ENCODE measurements at regions not wholly inside any gene's neighbourhood (a gene's known extent, or its start where the extent isn't known, plus 50 kb on each side); places are given as distances from the start of the nearest gene placed in this dataset.

- TF ChIP-seq YY1 (IDR thresholded peaks at IDR 0.05; ENCODE audit: extremely low read depth, insufficient replicate concordance, low read depth, low read length), result no peak
These were observed 1144.0 kb upstream of the NUDT12 start (continued) for GRCh38 chr5:104706600-104706999.

GRCh38 chr5:104702212-104702611 is 1139.6 kb upstream of the NUDT12 start:
- POLR2A ChIA-PET, result no interaction called here
- Histone ChIP-seq H3K27ac (ENCODE audit: low read depth, low read length) (no peak overlapping the region), H3K4me1 (ENCODE audit: control insufficient read depth in 1 of 2, insufficient read depth in 2 of 2, low read length in 2 of 2) (no peaks in the 10 kb centered on the region), H2AFZ (ENCODE audit: low read depth, low read length, poor library complexity, severe bottlenecking) (no peak overlapping the region), H3K79me2 (ENCODE audit: insufficient read depth, low read length) (no peaks in the 10 kb centered on the region), H3K9ac (ENCODE audit: low read length) (no peak overlapping the region), H3K4me2 (ENCODE audit: low read length) (no peak overlapping the region), H4K20me1 (ENCODE audit: insufficient read depth) (no peaks in the 10 kb centered on the region), H3K9me2 (ENCODE audit: insufficient read depth) (no peaks in the 10 kb centered on the region), H3K9me3 (ENCODE audit: control insufficient read depth in 1 of 2, insufficient read depth in 1 of 2, low read depth in 1 of 2, low read length in 2 of 2) (peaks cover 0 to 5% of the 10 kb centered on the region in 2 experiments; a peak in 2 of 4 replicates), H3K4me3 (replicated peaks in 1 of 2; ENCODE audit: low read depth in 1 of 2, low read length in 2 of 2) (no peak overlapping the region), H3K27me3 (ENCODE audit: insufficient read depth, low read length) (no peaks in the 10 kb centered on the region), H3K36me3 (ENCODE audit: control insufficient read depth in 1 of 2, insufficient read depth in 2 of 2, low read length in 2 of 2) (no peaks in the 10 kb centered on the region)
- RAD21 ChIA-PET (ENCODE audit: low non-redundant PET in 1 of 2, low total read pairs in 2 of 2, uncharacterized antibody in 2 of 2, unreplicated experiment in 2 of 2), result no interaction called here
- intact Hi-C loops (cut with micrococcal nuclease), result no loop called here
- no TSS peak for BruUV-seq (replicated peaks)
- no peak for TF ChIP-seq ZBTB33 (IDR thresholded peaks at IDR 0.05; ENCODE audit: extremely low read depth, insufficient replicate concordance, low read length)
- no peak for TF ChIP-seq EGR1 (IDR thresholded peaks at IDR 0.05; ENCODE audit: low read depth)
- TF ChIP-seq ZFX (IDR thresholded peaks at IDR 0.05), result no peak
- TF ChIP-seq JUND (IDR thresholded peaks at IDR 0.05), result no peak
- no peak for TF ChIP-seq ATF3 (IDR thresholded peaks at IDR 0.05)
- TF ChIP-seq EZH2 (IDR thresholded peaks at IDR 0.05), result no peak
- TF ChIP-seq YY1 (IDR thresholded peaks at IDR 0.05; ENCODE audit: extremely low read depth, insufficient replicate concordance, low read depth, low read length), result no peak
- no peak for TF ChIP-seq CTCF (IDR thresholded peaks at IDR 0.05 in 2 of 3, conservative IDR thresholded peaks at IDR 0.05 in 1 of 3; ENCODE audit: borderline replicate concordance in 1 of 3, insufficient read depth in 1 of 3, low read depth in 2 of 3, low read length in 2 of 3)
- no peak for TF ChIP-seq FOSL1 (IDR thresholded peaks at IDR 0.05; ENCODE audit: low read depth)
- TF ChIP-seq RAD21 (IDR thresholded peaks at IDR 0.05; ENCODE audit: low read depth), result no peak
- TF ChIP-seq SRF (IDR thresholded peaks at IDR 0.05; ENCODE audit: low read depth), result no peak
- ATAC-seq (no peak), DNase-seq (ENCODE audit: low read depth, low spot score) (no peak)
- CTCF ChIA-PET, result no interaction called here

Data from HCT116 (cell line).